Ishikawa (cell line): ENCODE measurements at regions not wholly inside any gene's neighbourhood (a gene's known extent, or its start where the extent isn't known, plus 50 kb on each side); places are given as distances from the start of the nearest gene placed in this dataset.
A peak's percentile ranks its signal among the peaks of the same experiment; 100 is the strongest.

ENCODE experiments used
- CEBPB ChIP-seq: IDR thresholded peaks from 2 replicates; pipeline ENCODE4 v1.6.1; 2012
- CREB1 ChIP-seq: IDR thresholded peaks from 2 replicates; pipeline ENCODE4 v1.6.1; 2012; ENCODE audit warnings: low read depth
- EGR1 ChIP-seq: IDR thresholded peaks from 2 replicates; pipeline ENCODE4 v1.6.1; 2012
- EP300 ChIP-seq: IDR thresholded peaks from 2 replicates; pipeline ENCODE4 v1.6.1; 2012; ENCODE audit warnings: borderline replicate concordance
- FOXM1 ChIP-seq: IDR thresholded peaks from 2 replicates; pipeline ENCODE4 v1.6.1; 2012; ENCODE audit warnings: low read depth, borderline replicate concordance
- NFIC ChIP-seq: IDR thresholded peaks from 2 replicates; pipeline ENCODE4 v1.6.1; 2012
- RAD21 ChIP-seq: IDR thresholded peaks from 2 replicates; pipeline ENCODE4 v1.6.1; 2012; ENCODE audit warnings: low read depth
- REST ChIP-seq: IDR thresholded peaks from 2 replicates; pipeline ENCODE4 v1.6.1; 2012; ENCODE audit warnings: low read depth, mild to moderate bottlenecking
- TAF1 ChIP-seq: IDR thresholded peaks from 2 replicates; pipeline ENCODE4 v1.6.1; 2012; ENCODE audit warnings: low read depth, mild to moderate bottlenecking
- TCF12 ChIP-seq: IDR thresholded peaks from 2 replicates; pipeline ENCODE4 v1.6.1; 2012; ENCODE audit warnings: low read depth
- TEAD4 ChIP-seq: IDR thresholded peaks from 2 replicates; pipeline ENCODE4 v1.6.1; 2012
- USF1 ChIP-seq: IDR thresholded peaks from 2 replicates; pipeline ENCODE4 v1.6.1; 2012
- YY1 ChIP-seq: IDR thresholded peaks from 2 replicates; pipeline ENCODE4 v1.6.1; 2012; ENCODE audit warnings: low read depth
- ZBTB7A ChIP-seq: IDR thresholded peaks from 2 replicates; pipeline ENCODE4 v1.6.1; 2012; ENCODE audit warnings: low read depth
- TF ChIP-seq, protein P1 (sequence below): IDR thresholded peaks from 2 replicates; pipeline ENCODE4 v1.6.1; 2012

DNA sequence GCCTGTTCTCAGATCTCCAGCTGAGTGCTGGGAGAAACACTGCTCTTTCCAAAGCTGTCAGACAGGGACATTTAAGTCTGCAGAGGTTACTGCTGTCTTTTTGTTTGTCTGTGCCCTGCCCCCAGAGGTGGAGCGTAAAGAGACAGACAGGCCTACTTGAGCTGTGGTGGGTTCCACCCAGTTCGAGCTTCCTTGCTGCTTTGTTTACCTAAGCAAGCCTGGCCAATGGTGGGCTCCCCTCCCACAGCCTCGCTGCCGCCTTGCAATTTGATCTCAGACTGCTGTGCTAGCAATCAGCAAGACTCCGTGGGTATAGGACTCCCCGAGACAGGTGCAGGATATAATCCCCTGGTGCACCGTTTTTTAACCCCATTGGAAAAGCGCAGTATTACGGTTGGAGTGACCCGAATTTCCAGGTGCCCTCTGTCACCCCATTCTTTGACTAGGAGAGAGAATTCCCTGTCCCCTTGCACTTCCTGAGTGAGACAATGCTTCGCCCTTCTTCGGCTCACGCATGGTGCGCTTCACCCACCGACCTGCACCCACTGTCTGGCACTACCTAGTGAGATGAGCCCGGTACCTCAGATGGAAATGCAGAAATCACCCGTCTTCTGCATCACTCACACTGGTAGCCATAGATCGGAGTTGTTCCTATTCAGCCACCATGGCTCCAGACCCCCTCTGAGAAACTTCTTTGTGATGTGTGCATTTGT lies 650.3 kb upstream of the ALG10B start:
- no peak for TF ChIP-seq REST
- TF ChIP-seq TCF12, result no peak
- no peak for TF ChIP-seq USF1
- no peak for TF ChIP-seq EGR1
- TF ChIP-seq YY1, result no peak
- no peak for TF ChIP-seq ZBTB7A
- TF ChIP-seq RAD21, result no peak
- no peak for TF ChIP-seq FOXM1
- no peak for TF ChIP-seq NFIC
- TF ChIP-seq TAF1, result no peak
- TF ChIP-seq CEBPB, result no peak
- TF ChIP-seq, protein P1, sequence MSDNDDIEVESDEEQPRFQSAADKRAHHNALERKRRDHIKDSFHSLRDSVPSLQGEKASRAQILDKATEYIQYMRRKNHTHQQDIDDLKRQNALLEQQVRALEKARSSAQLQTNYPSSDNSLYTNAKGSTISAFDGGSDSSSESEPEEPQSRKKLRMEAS, result no peak
- no peak for TF ChIP-seq EP300
- no peak for TF ChIP-seq CREB1
- TF ChIP-seq TEAD4, result no peak

DNA sequence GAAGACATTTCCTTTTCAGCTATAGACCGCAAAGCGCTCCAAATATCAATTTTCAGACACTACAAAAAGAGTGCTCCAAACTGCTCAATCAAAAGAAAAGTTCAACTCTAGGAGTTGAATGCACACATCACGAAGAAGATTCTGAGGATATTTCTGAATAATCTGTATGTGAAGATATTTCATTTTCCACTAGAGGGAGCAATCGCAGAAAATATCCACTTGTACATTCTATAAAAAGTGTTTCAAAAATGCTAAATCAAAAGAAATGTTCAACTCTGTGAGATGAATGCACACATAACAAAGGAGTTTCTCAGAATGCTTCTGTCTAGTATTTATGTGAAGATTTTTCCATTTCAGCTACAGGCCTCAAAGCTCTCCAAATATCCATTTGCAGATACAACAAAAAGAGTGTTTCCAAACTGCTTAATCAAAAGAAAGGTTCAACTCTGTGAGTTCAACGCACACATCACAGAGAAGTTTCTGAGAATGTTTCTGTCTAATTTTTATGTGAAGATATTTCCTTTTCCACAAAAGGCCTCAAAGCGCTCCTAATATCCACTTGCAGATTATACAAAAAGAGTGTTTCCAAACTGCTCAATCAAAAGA lies 643.8 kb upstream of the ALG10B start:
- no peak for TF ChIP-seq EGR1
- no peak for TF ChIP-seq TCF12
- no peak for TF ChIP-seq ZBTB7A
- peak; percentile 30; the same call in 1 of the 2 replicates for TF ChIP-seq RAD21
- TF ChIP-seq CREB1, result no peak
- no peak for TF ChIP-seq TAF1

- TF ChIP-seq TCF12, result no peak
- TF ChIP-seq EGR1, result no peak
- TF ChIP-seq, protein P1, result no peak
- no peak for TF ChIP-seq TEAD4
- no peak for TF ChIP-seq CREB1
- TF ChIP-seq NFIC, result no peak
- no peak for TF ChIP-seq RAD21
- no peak for TF ChIP-seq CEBPB
- TF ChIP-seq REST, result no peak
- TF ChIP-seq EP300, result no peak
- TF ChIP-seq ZBTB7A, result no peak
- no peak for TF ChIP-seq FOXM1
- no peak for TF ChIP-seq TAF1
- no peak for TF ChIP-seq USF1
- no peak for TF ChIP-seq YY1
Measured at GRCh38 chr12:37720846-37721245, 595.7 kb upstream of the ALG10B start.

DNA sequence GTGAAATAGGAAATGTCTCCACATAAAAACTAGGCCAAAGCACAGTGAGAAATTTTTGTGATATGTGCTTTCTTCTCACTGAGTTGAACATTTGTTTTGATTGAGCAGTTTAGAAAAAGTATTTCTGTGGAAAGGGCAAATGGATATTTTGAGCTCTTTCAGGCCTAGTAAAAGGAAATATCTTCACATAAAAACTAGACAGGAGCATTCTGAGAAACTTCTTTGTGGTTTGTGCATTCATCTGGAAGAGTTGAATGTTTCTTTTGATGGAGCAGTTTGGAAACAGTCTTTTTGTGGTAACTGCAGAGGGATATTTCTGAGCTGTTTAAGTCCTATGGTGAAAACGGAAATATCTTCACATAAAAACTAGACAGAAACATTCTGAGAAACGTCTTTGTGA lies 582.7 kb upstream of the ALG10B start:
- TF ChIP-seq FOXM1 (no peak), EP300 (no peak), EGR1 (no peak)
